HG03095 (cell line): ENCODE measurements at regions not wholly inside any gene's neighbourhood (a gene's known extent, or its start where the extent isn't known, plus 50 kb on each side); places are given as distances from the start of the nearest gene placed in this dataset.
"Not testable (repeated sequence)": the region's sequence is repeated elsewhere in the genome, so short reads cannot be mapped to it uniquely, and the experiment has no call there.

ENCODE experiments used
- ATAC-seq: cut with Tn5 transposase; IDR thresholded peaks from one replicate; pipeline ENCODE4 v1.9.1; 2021; ENCODE audit warnings: moderate library complexity; ENCODE audit not compliant: unreplicated experiment

GRCh38 chr12:88726806-88727720 lies 146.8 kb upstream of the KITLG start:
- no peak for ATAC-seq

- no peak for ATAC-seq
Measured at GRCh38 chr12:88725592-88726143, 145.4 kb upstream of the KITLG start.

GRCh38 chr12:88723219-88723618 lies 142.9 kb upstream of the KITLG start:
- no peak for ATAC-seq

- ATAC-seq = no peak
Measured at GRCh38 chr12:88720785-88721650, 140.7 kb upstream of the KITLG start.

GRCh38 chr12:88720231-88720630 lies 140.0 kb upstream of the KITLG start:
- ATAC-seq = no peak

GRCh38 chr12:88717188-88717587 lies 136.9 kb upstream of the KITLG start:
- no peak for ATAC-seq

GRCh38 chr12:88716240-88716639 lies 136.0 kb upstream of the KITLG start:
- no peak for ATAC-seq

- no peak for ATAC-seq
Measured at GRCh38 chr12:88715673-88716072, 135.4 kb upstream of the KITLG start.

GRCh38 chr12:88714263-88714882 lies 134.1 kb upstream of the KITLG start:
- ATAC-seq = not testable (repeated sequence)

GRCh38 chr12:88707800-88708199 lies 127.5 kb upstream of the KITLG start:
- ATAC-seq = no peak

GRCh38 chr12:88706286-88706685 lies 126.0 kb upstream of the KITLG start:
- ATAC-seq = no peak

- no peak for ATAC-seq
Measured at GRCh38 chr12:88703790-88704189, 123.5 kb upstream of the KITLG start.

GRCh38 chr12:88698471-88698870 lies 118.2 kb upstream of the KITLG start:
- ATAC-seq = no peak

- no peak for ATAC-seq
Measured at GRCh38 chr12:88693837-88694445, 113.7 kb upstream of the KITLG start.

GRCh38 chr12:88691811-88692210 lies 111.5 kb upstream of the KITLG start:
- ATAC-seq = no peak

GRCh38 chr12:88684610-88685009 lies 104.3 kb upstream of the KITLG start:
- ATAC-seq = no peak

GRCh38 chr12:88684170-88684569 lies 103.9 kb upstream of the KITLG start:
- ATAC-seq = no peak

GRCh38 chr12:88683628-88684027 lies 103.4 kb upstream of the KITLG start:
- ATAC-seq = no peak

- no peak for ATAC-seq
Measured at GRCh38 chr12:88681271-88681670, 101.0 kb upstream of the KITLG start.

GRCh38 chr12:88677464-88677863 lies 97.2 kb upstream of the KITLG start:
- no peak for ATAC-seq

- ATAC-seq = not testable (repeated sequence)
Measured at GRCh38 chr12:88667615-88668014, 87.3 kb upstream of the KITLG start.
